B cell (primary cell): ENCODE measurements at regions not wholly inside any gene's neighbourhood (a gene's known extent, or its start where the extent isn't known, plus 50 kb on each side); places are given as distances from the start of the nearest gene placed in this dataset.

Experiments
- EZH2 ChIP-seq: IDR thresholded peaks from 2 replicates; pipeline ENCODE4 v1.6.1; 2012; ENCODE audit warnings: borderline replicate concordance, low read depth, mild to moderate bottlenecking, moderate library complexity, low read length; ENCODE audit not compliant: insufficient read depth, poor library complexity, severe bottlenecking
- TF ChIP-seq, protein P1 (sequence below): fragments of 200-600 bp; IDR thresholded peaks from one replicate; pipeline ENCODE4 v1.8.0; 2022; ENCODE audit warnings: antibody characterized with exemption, mild to moderate bottlenecking

DNA sequence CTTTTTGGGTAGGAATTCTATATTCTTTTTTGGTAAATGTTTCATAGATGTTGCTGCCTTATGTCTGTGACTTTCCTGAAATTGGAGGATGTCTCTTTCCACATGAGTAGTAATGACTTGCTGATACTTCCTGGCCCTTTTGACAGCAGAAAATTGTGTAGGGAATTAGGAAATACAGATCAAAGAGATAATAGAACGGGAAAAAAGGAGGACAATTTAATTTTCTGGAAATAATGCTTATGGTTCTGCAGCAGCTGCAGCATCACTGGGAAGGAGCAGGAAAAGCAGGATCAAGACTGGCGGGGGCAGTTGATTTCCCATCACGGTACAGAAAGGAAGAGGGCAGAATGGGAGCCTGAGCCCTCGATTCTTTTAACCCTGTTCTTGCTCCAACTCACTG is 68.8 kb upstream of the PZP start:
- TF ChIP-seq, protein P1, sequence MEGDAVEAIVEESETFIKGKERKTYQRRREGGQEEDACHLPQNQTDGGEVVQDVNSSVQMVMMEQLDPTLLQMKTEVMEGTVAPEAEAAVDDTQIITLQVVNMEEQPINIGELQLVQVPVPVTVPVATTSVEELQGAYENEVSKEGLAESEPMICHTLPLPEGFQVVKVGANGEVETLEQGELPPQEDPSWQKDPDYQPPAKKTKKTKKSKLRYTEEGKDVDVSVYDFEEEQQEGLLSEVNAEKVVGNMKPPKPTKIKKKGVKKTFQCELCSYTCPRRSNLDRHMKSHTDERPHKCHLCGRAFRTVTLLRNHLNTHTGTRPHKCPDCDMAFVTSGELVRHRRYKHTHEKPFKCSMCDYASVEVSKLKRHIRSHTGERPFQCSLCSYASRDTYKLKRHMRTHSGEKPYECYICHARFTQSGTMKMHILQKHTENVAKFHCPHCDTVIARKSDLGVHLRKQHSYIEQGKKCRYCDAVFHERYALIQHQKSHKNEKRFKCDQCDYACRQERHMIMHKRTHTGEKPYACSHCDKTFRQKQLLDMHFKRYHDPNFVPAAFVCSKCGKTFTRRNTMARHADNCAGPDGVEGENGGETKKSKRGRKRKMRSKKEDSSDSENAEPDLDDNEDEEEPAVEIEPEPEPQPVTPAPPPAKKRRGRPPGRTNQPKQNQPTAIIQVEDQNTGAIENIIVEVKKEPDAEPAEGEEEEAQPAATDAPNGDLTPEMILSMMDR: no peak
- TF ChIP-seq EZH2: no peak
